GM21576 (cell line): ENCODE measurements at regions not wholly inside any gene's neighbourhood (a gene's known extent, or its start where the extent isn't known, plus 50 kb on each side); places are given as distances from the start of the nearest gene placed in this dataset.

Experiments used
- ATAC-seq: cut with Tn5 transposase; IDR thresholded peaks from one replicate; pipeline ENCODE4 v1.9.1; 2021; ENCODE audit warnings: mild to moderate bottlenecking, moderate library complexity; ENCODE audit not compliant: unreplicated experiment

- no peak for ATAC-seq
Measured at GRCh38 chr18:54767098-54767497, 61.2 kb upstream of the RAB27B start.

- no peak for ATAC-seq
Measured at GRCh38 chr18:54769526-54770464, 58.5 kb upstream of the RAB27B start.

GRCh38 chr18:54772056-54772455, 56.2 kb upstream of the RAB27B start:
- ATAC-seq = no peak

- no peak for ATAC-seq
Measured at GRCh38 chr18:54774423-54774822, 53.9 kb upstream of the RAB27B start.

GRCh38 chr18:54774981-54775665, 53.2 kb upstream of the RAB27B start:
- ATAC-seq = no peak

GRCh38 chr18:54775686-54776085, 52.6 kb upstream of the RAB27B start:
- ATAC-seq = no peak

GRCh38 chr18:54776282-54776977, 51.8 kb upstream of the RAB27B start:
- ATAC-seq = no peak

- no peak for ATAC-seq
Measured at GRCh38 chr18:54777118-54777791, 51.0 kb upstream of the RAB27B start.

- ATAC-seq = no peak
Measured at GRCh38 chr18:54777989-54778388, 50.3 kb upstream of the RAB27B start.
